ENCODE measurements at regions not wholly inside any gene's neighbourhood (a gene's known extent, or its start where the extent isn't known, plus 50 kb on each side); places are given as distances from the start of the nearest gene placed in this dataset.

DNA sequence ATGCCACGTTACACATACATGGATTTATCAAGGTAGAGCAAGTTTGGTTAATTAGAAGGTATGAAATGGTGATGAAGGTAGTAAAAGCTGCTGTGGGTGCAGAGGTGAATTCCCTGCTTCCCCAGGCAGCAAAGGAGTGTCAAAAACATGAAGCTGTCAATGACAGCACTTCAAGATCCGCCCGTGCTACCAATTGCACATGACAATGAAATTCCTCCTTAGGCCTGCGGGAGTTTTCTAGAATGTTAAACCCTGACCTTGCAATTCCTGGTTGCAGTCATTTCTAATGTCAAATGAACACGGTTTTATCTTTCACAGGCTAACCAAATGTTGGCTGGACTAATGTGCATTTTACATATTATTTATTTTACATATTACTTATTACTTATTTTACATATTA lies 67.7 kb upstream of the LSM14A start:
- no peak for DNase-seq

- no peak for DNase-seq
Observed at GRCh38 chr19:34109596-34109995, 62.7 kb upstream of the LSM14A start.

GRCh38 chr19:34118879-34119748 lies 53.2 kb upstream of the LSM14A start:
- DNase-seq = no peak

GRCh38 chr19:34120141-34120540 lies 52.2 kb upstream of the LSM14A start:
- DNase-seq = no peak

DNA sequence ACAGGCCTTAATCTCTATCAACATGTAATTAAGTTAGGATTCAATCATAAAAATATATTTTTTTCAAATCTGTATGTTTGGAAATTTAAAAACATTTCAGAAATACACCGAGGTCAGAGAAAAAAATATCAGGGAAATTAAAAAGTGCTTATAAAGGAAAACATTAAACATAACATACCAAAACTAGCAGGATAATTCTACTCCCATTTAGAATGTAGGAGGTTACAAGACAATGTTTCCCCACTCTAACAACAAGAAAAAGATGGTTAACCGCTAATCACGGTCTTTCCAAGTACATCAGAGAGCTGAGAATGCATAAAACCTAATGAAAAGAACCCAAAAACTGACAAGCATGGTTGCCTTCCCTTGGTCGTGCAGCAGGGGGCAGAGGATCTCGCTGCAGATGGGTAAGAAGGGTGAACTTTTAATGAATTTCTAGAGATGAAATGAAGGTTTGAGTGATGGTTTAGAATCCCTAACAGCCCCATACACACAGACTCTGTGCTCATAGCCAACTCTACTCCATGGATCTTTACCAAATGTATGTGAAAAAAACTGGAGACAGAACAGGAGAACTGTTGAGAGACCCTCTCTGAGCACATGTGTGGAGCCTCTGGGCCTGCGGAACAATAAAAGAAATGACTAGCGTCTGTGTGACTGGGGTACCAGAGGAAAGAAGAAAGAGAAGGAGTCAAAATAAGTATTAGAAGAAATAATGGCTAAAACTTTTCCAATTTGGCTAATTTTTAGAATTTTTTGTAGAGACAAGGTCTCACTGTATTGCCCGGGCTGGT lies 51.3 kb upstream of the LSM14A start:
- no peak for DNase-seq
